IMR-90 (cell line): ENCODE measurements at regions not wholly inside any gene's neighbourhood (a gene's known extent, or its start where the extent isn't known, plus 50 kb on each side); places are given as distances from the start of the nearest gene placed in this dataset.

Source experiments
- ATAC-seq: fragments of 200-7000 bp; cut with Tn5 transposase; 2 replicates; pipeline ENCODE4 v1.9.1; 2020; ENCODE audit warnings: low read depth, mild to moderate bottlenecking, moderate library complexity
- BruUV-seq: library from RNA; stranded (reverse); fragments of 400-500 nt; replicated peaks from 2 replicates; lab custom pipeline; 2021; lab: Mats Ljungman, UMichigan
- CTCF ChIA-PET: fragments of 300-600 bp; formaldehyde crosslinking; extraction: SDS; loops from one replicate; lab custom pipeline; 2021; ENCODE audit warnings: antibody characterized with exemption; lab: Yijun Ruan, JAX
- POLR2A ChIA-PET: fragments of 300-600 bp; sonication (Branson Sonifier 250); formaldehyde crosslinking; loops from one replicate; lab custom pipeline; 2022; ENCODE audit warnings: antibody characterized with exemption; ENCODE audit not compliant: unreplicated experiment; lab: Charles Lee
- DNase-seq: peaks from one replicate; pipeline ENCODE4 v3.0.0; 2013
- H2AFZ ChIP-seq: replicated peaks from 2 replicates; pipeline ENCODE3; 2013; ENCODE audit warnings: low read length, mild to moderate bottlenecking; ENCODE audit not compliant: poor library complexity
- H2AK5ac ChIP-seq: 2 replicates; pipeline ENCODE4 v1.6.1; 2013; ENCODE audit warnings: low read depth, low read length, inconsistent platforms
- H2AK9ac ChIP-seq: replicated peaks from 2 replicates; pipeline ENCODE3; 2013; ENCODE audit warnings: mild to moderate bottlenecking, low read depth, low read length, moderate library complexity; ENCODE audit not compliant: poor library complexity
- H2BK120ac ChIP-seq: 2 replicates; pipeline ENCODE4 v1.6.1; 2013; ENCODE audit warnings: low read depth, low read length, inconsistent platforms
- H2BK15ac ChIP-seq: 3 replicates; pipeline ENCODE4 v1.6.1; 2013; ENCODE audit warnings: low read depth, low read length, inconsistent platforms
- H2BK20ac ChIP-seq: 2 replicates; pipeline ENCODE4 v1.6.1; 2013; ENCODE audit warnings: low read depth, mild to moderate bottlenecking, inconsistent platforms, low read length, moderate library complexity
- H2BK5ac ChIP-seq: 2 replicates; pipeline ENCODE4 v1.6.1; 2013; ENCODE audit warnings: mild to moderate bottlenecking, low read depth, low read length, inconsistent platforms; ENCODE audit not compliant: poor library complexity, severe bottlenecking
- H3K14ac ChIP-seq: replicated peaks from 2 replicates; pipeline ENCODE4 v1.6.1; 2013; ENCODE audit warnings: low read depth, low read length, inconsistent platforms
- H3K18ac ChIP-seq: 2 replicates; pipeline ENCODE4 v1.6.1; 2013; ENCODE audit warnings: low read depth, low read length, control low read depth
- H3K23ac ChIP-seq: 2 replicates; pipeline ENCODE4 v1.6.1; 2013; ENCODE audit warnings: low read depth, low read length, inconsistent platforms
- H3K27ac ChIP-seq: 2 replicates; pipeline ENCODE4 v1.5.1; 2013; ENCODE audit warnings: mild to moderate bottlenecking, control low read depth, low read length; ENCODE audit not compliant: insufficient read depth
- H3K27me3 ChIP-seq: 2 replicates; pipeline ENCODE4 v1.6.1; 2013; ENCODE audit warnings: low read length; ENCODE audit not compliant: control insufficient read depth, insufficient read depth
- H3K36me3 ChIP-seq: 2 replicates; pipeline ENCODE4 v1.6.1; 2013; ENCODE audit warnings: low read length, mixed read lengths; ENCODE audit not compliant: control insufficient read depth, insufficient read depth
- H3K4ac ChIP-seq: 2 replicates; pipeline ENCODE4 v1.6.1; 2013; ENCODE audit warnings: low read depth, low read length, inconsistent platforms
- H3K4me1 ChIP-seq: 2 replicates; pipeline ENCODE4 v1.6.1; 2013; ENCODE audit warnings: low read length, mixed read lengths; ENCODE audit not compliant: control insufficient read depth, insufficient read depth
- H3K4me2 ChIP-seq: 2 replicates; pipeline ENCODE4 v1.6.1; 2013; ENCODE audit warnings: low read depth, mild to moderate bottlenecking, control low read depth, low read length, moderate library complexity
- H3K4me3 ChIP-seq: 2 replicates; pipeline ENCODE4 v1.5.1; 2013; ENCODE audit warnings: low read depth, mild to moderate bottlenecking, control low read depth, low read length, moderate library complexity; ENCODE audit not compliant: insufficient read depth
- H3K56ac ChIP-seq: 2 replicates; pipeline ENCODE4 v1.6.1; 2013; ENCODE audit warnings: low read length, inconsistent platforms; ENCODE audit not compliant: insufficient read depth; ENCODE audit errors: extremely low read depth
- H3K79me1 ChIP-seq, 2 experiments: 2 replicates each; pipeline ENCODE4 v1.6.1; 2013; ENCODE audit warnings: low read length in 2 of 2, inconsistent platforms in 1 of 2, low read depth in 1 of 2
- H3K9ac ChIP-seq: 2 replicates; pipeline ENCODE4 v1.6.1; 2013; ENCODE audit warnings: low read depth, low read length, control low read depth
- H3K9me1 ChIP-seq: 2 replicates; pipeline ENCODE4 v1.6.1; 2013; ENCODE audit warnings: low read length, inconsistent platforms; ENCODE audit not compliant: insufficient read depth
- H3K9me3 ChIP-seq: 2 replicates; pipeline ENCODE4 v1.6.1; 2013; ENCODE audit warnings: low read length; ENCODE audit not compliant: control insufficient read depth, insufficient read depth
- H4K20me1 ChIP-seq: 2 replicates; pipeline ENCODE4 v1.6.1; 2013; ENCODE audit warnings: low read length, inconsistent platforms; ENCODE audit not compliant: insufficient read depth
- H4K5ac ChIP-seq: 2 replicates; pipeline ENCODE4 v1.6.1; 2013; ENCODE audit warnings: mild to moderate bottlenecking, low read depth, low read length, control low read depth
- H4K8ac ChIP-seq, 2 experiments: 2 replicates each; pipeline ENCODE4 v1.6.1; 2013; ENCODE audit warnings: low read depth in 2 of 2, low read length in 2 of 2, control low read depth in 1 of 2, inconsistent platforms in 1 of 2
- H4K91ac ChIP-seq: 2 replicates; pipeline ENCODE4 v1.6.1; 2013; ENCODE audit warnings: low read depth, low read length, inconsistent platforms; ENCODE audit not compliant: insufficient read depth
- BHLHE40 ChIP-seq: fragments of 150-350 bp; IDR thresholded peaks from 2 replicates; pipeline ENCODE4 v1.6.1; 2016; ENCODE audit warnings: mild to moderate bottlenecking, low read depth, low read length
- CEBPB ChIP-seq: IDR thresholded peaks from 2 replicates; pipeline ENCODE4 v1.6.1; 2012; ENCODE audit warnings: low read depth, low read length, improper control_type of control experiment
- CHD1 ChIP-seq: IDR thresholded peaks from 2 replicates; pipeline ENCODE4 v1.6.1; 2012; ENCODE audit warnings: low read depth, low read length, improper control_type of control experiment
- CTCF ChIP-seq: conservative IDR thresholded peaks from 2 replicates; pipeline ENCODE4 v1.5.1; 2012; ENCODE audit warnings: mild to moderate bottlenecking, low read depth, low read length, improper control_type of control experiment
- ELK1 ChIP-seq: fragments of 150-350 bp; IDR thresholded peaks from 2 replicates; pipeline ENCODE4 v1.6.1; 2016; ENCODE audit warnings: low read depth, mild to moderate bottlenecking, low read length, moderate library complexity, borderline replicate concordance
- FOS ChIP-seq: fragments of 150-350 bp; IDR thresholded peaks from 2 replicates; pipeline ENCODE4 v1.6.1; 2016; ENCODE audit warnings: low read depth, low read length
- MAFK ChIP-seq: IDR thresholded peaks from 2 replicates; pipeline ENCODE4 v1.6.1; 2012; ENCODE audit warnings: low read depth, low read length, improper control_type of control experiment
- MAZ ChIP-seq: IDR thresholded peaks from 2 replicates; pipeline ENCODE4 v1.6.1; 2012; ENCODE audit warnings: low read depth, mild to moderate bottlenecking, low read length, improper control_type of control experiment, moderate library complexity, borderline replicate concordance
- MXI1 ChIP-seq: IDR thresholded peaks from 2 replicates; pipeline ENCODE4 v1.6.1; 2012; ENCODE audit warnings: low read depth, mild to moderate bottlenecking, low read length, moderate library complexity, borderline replicate concordance
- NFE2L2 ChIP-seq: fragments of 150-350 bp; IDR thresholded peaks from 2 replicates; pipeline ENCODE4 v1.6.1; 2016; ENCODE audit warnings: low read depth, mild to moderate bottlenecking, low read length
- POLR2A ChIP-seq: IDR thresholded peaks from 2 replicates; pipeline ENCODE4 v1.6.1; 2012; ENCODE audit warnings: mild to moderate bottlenecking, low read depth, low read length
- RAD21 ChIP-seq: IDR thresholded peaks from 2 replicates; pipeline ENCODE4 v1.6.1; 2012; ENCODE audit warnings: low read length, improper control_type of control experiment
- RCOR1 ChIP-seq: IDR thresholded peaks from 2 replicates; pipeline ENCODE4 v1.6.1; 2012; ENCODE audit warnings: mild to moderate bottlenecking, low read length, improper control_type of control experiment; ENCODE audit not compliant: insufficient replicate concordance
- RFX5 ChIP-seq: IDR thresholded peaks from 2 replicates; pipeline ENCODE4 v1.8.0; 2012; ENCODE audit warnings: low read depth, mild to moderate bottlenecking, low read length, moderate library complexity
- SMC3 ChIP-seq: fragments of 150-350 bp; IDR thresholded peaks from 2 replicates; pipeline ENCODE4 v1.6.1; 2016; ENCODE audit warnings: low read depth, mild to moderate bottlenecking, antibody characterized with exemption, low read length, moderate library complexity
- USF2 ChIP-seq: fragments of 150-350 bp; IDR thresholded peaks from 2 replicates; pipeline ENCODE4 v1.6.1; 2017; ENCODE audit warnings: mild to moderate bottlenecking, antibody characterized with exemption, low read length, low read depth
- dilution Hi-C: fragments of 300-500 bp; cut with HindIII; formaldehyde crosslinking; loops from one replicate; pipeline ENCODE4 v1.14.3; 2018; ENCODE audit warnings: low sequenced_read_pairs; ENCODE audit not compliant: unreplicated experiment
- in situ Hi-C: fragments of 300-500 bp; cut with MboI; formaldehyde crosslinking; loops from 3 replicates; pipeline ENCODE4 v1.14.3; 2019; ENCODE audit warnings: low sequenced_read_pairs, inconsistent platforms, mixed read lengths
- intact Hi-C: fragments of 100-400 bp; cut with micrococcal nuclease; formaldehyde crosslinking; loops from 2 replicates; pipeline ENCODE4 v1.10.0; 2022

DNA sequence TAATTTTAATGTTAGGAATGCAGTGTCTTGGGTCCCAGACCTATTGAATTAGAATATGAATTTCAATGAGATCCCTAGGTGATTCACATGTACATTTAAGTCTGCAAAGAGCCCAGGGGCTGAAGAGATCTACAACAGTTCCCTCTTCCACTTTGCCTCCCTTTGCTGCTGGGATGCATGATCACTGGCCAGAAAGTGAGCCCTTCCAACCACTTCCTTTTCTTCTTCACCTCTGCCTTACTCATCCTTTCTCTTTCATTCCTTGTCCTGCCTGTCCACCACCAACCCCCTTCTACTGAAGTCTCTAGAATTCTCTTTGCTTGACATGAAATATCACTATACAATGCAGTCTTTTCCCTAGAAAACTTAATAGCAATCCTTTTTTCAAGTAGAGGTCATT, 222.4 kb upstream of the LRIG1 start:
- ChIA-PET POLR2A (no interaction called here), CTCF (interaction anchor here (0.6 kb wide), 1 partner anchor 14 kb away, joined by 3 read pairs; no protein-coding TSS in a partner anchor)
- H3K79me1 ChIP-seq, result no peaks in the 10 kb centered on the region
- no peak overlapping the region for H3K9ac ChIP-seq
- H4K5ac ChIP-seq, result no peak overlapping the region
- peaks cover 14% of the 10 kb centered on the region; the same call in 1 of the 2 replicates for H3K9me1 ChIP-seq
- dilution Hi-C loops, result no loop called here
- H3K14ac ChIP-seq, result peak overlapping the region; percentile 57
- no peak overlapping the region for H2AK9ac ChIP-seq
- H3K27me3 ChIP-seq, result no peaks in the 10 kb centered on the region
- peak overlapping the region; percentile 2; the same call in 1 of the 2 replicates for H3K23ac ChIP-seq
- peak overlapping the region; percentile 61; the same call in 1 of the 2 replicates for H3K18ac ChIP-seq
- H2AFZ ChIP-seq, result no peak overlapping the region
- no peak for TF ChIP-seq MXI1
- no peak for TF ChIP-seq POLR2A
- no peak for TF ChIP-seq BHLHE40
- no peak for TF ChIP-seq RFX5
- TF ChIP-seq RAD21, result no peak
- no peak for TF ChIP-seq CHD1
- no peak for TF ChIP-seq SMC3
- no peak for TF ChIP-seq NFE2L2
- no peak for TF ChIP-seq RCOR1
- no peak for TF ChIP-seq FOS
- no peak for TF ChIP-seq MAZ
- no peak for TF ChIP-seq USF2
- no peak for TF ChIP-seq ELK1
- TF ChIP-seq CTCF, result no peak
- TF ChIP-seq CEBPB, result no peak
- no peak for TF ChIP-seq MAFK
- H3K56ac ChIP-seq, result no peak overlapping the region
- intact Hi-C loops, result no loop called here
- peak overlapping the region; percentile 36; the same call in 1 of the 2 replicates for H4K91ac ChIP-seq
- H3K4me1 ChIP-seq, result peaks cover 9% of the 10 kb centered on the region
- H2BK20ac ChIP-seq, result peak overlapping the region; percentile 58
- peak overlapping the region; percentile 84; the same call in 1 of the 2 replicates for H2AK5ac ChIP-seq
- H4K8ac ChIP-seq, result peak overlapping the region; percentile 4 to 49; a peak in 2 of 4 replicates
- BruUV-seq, result no TSS peak
- H3K36me3 ChIP-seq, result no peaks in the 10 kb centered on the region
- peak overlapping the region; percentile 86 for H2BK5ac ChIP-seq
- H3K4me2 ChIP-seq, result peak overlapping the region; percentile 16; the same call in 1 of the 2 replicates
- peak overlapping the region; percentile 32 for H3K4ac ChIP-seq
- DNase-seq (peak; percentile 55), ATAC-seq (no peak)
- in situ Hi-C loops, result no loop called here
- peak overlapping the region; percentile 53 for H3K27ac ChIP-seq
- H4K20me1 ChIP-seq, result no peaks in the 10 kb centered on the region
- peak overlapping the region; percentile 52; the same call in 2 of the 3 replicates for H2BK15ac ChIP-seq
- H2BK120ac ChIP-seq, result peak overlapping the region; percentile 58
- H3K9me3 ChIP-seq, result no peaks in the 10 kb centered on the region
- H3K4me3 ChIP-seq, result no peak overlapping the region
